Endothelial cell of umbilical vein (primary cell): ENCODE measurements at regions not wholly inside any gene's neighbourhood (a gene's known extent, or its start where the extent isn't known, plus 50 kb on each side); places are given as distances from the start of the nearest gene placed in this dataset.

ENCODE experiments used
- BruUV-seq: library from RNA; stranded (reverse); fragments of 400-500 nt; replicated peaks from 2 replicates; lab custom pipeline; 2021; lab: Mats Ljungman, UMichigan
- CTCF ChIA-PET: fragments of 300-600, 350-600 bp; sonication (Branson Sonifier 250); formaldehyde crosslinking; loops from one replicate; lab custom pipeline; 2021; ENCODE audit warnings: antibody characterized with exemption, inconsistent platforms; lab: Charles Lee
- POLR2A ChIA-PET: fragments of 300-600, 350-600 bp; sonication (Branson Sonifier 250); formaldehyde crosslinking; loops from one replicate; lab custom pipeline; 2021; ENCODE audit warnings: antibody characterized with exemption, inconsistent platforms; lab: Charles Lee
- DNase-seq: peaks from one replicate; pipeline ENCODE4 v3.0.0-alpha.2; 2011; ENCODE audit warnings: low read depth, low spot score
- FAIRE-seq: peaks from 2 replicates; lab custom pipeline; 2011; peaks lifted over from hg19 to GRCh38; lab: Jason Lieb, UNC
- H2AFZ ChIP-seq: 2 replicates; pipeline ENCODE4 v1.6.0; 2012; ENCODE audit warnings: low read depth, low read length, control low read depth, inconsistent platforms
- H3K27ac ChIP-seq: 2 replicates; pipeline ENCODE4 v1.5.1; 2011; ENCODE audit warnings: low read depth, mild to moderate bottlenecking, control low read depth, low read length, moderate library complexity; ENCODE audit not compliant: insufficient read depth
- H3K27me3 ChIP-seq, 2 experiments: 2 replicates each; pipeline versions ENCODE4 v1.6.0 to v1.6.1; 2011; ENCODE audit warnings: low read length in 2 of 2, mixed read lengths in 1 of 2; ENCODE audit not compliant: control insufficient read depth in 2 of 2, insufficient read depth in 2 of 2
- H3K36me3 ChIP-seq, 2 experiments: 2 replicates in 1 of 2; 3 replicates in 1 of 2; pipeline ENCODE4 v1.5.1; 2011; ENCODE audit warnings: low read length in 2 of 2, mild to moderate bottlenecking in 1 of 2, moderate library complexity in 1 of 2; ENCODE audit not compliant: control insufficient read depth in 2 of 2, insufficient read depth in 2 of 2; ENCODE audit errors: extremely low read depth in 1 of 2
- H3K4me1 ChIP-seq: 3 replicates; pipeline ENCODE4 v1.5.1; 2011; ENCODE audit warnings: mild to moderate bottlenecking, low read length; ENCODE audit not compliant: control insufficient read depth, insufficient read depth; ENCODE audit errors: extremely low read depth
- H3K4me2 ChIP-seq: 2 replicates; pipeline ENCODE4 v1.6.1; 2011; ENCODE audit warnings: low read length, control low read depth, mixed read lengths; ENCODE audit not compliant: insufficient read depth
- H3K4me3 ChIP-seq, 3 experiments: fragments of 200-600 bp in 1 of 3; sonication (generic), shearing (Covaris generic) in 1 of 3; replicated peaks in 1 of 3; 2 replicates each; pipeline ENCODE4 v1.5.1; 2011 to 2016; ENCODE audit warnings: control low read depth in 3 of 3, low read length in 3 of 3, mild to moderate bottlenecking in 2 of 3, inconsistent platforms in 1 of 3, low read depth in 1 of 3, moderate library complexity in 1 of 3; ENCODE audit not compliant: insufficient read depth in 1 of 3
- H3K79me2 ChIP-seq: 2 replicates; pipeline ENCODE4 v1.6.0; 2012; ENCODE audit warnings: low read length, inconsistent platforms; ENCODE audit not compliant: control insufficient read depth, insufficient read depth
- H3K9ac ChIP-seq: replicated peaks from 2 replicates; pipeline ENCODE3; 2011; ENCODE audit warnings: low read length, control low read depth; ENCODE audit not compliant: insufficient read depth; ENCODE audit errors: extremely low read depth
- H3K9me1 ChIP-seq: replicated peaks from 3 replicates; pipeline ENCODE4 v1.6.0; 2011; ENCODE audit warnings: mild to moderate bottlenecking, low read length; ENCODE audit not compliant: control insufficient read depth, insufficient read depth; ENCODE audit errors: extremely low read depth
- H3K9me3 ChIP-seq: replicated peaks from 2 replicates; pipeline ENCODE4 v1.5.1; 2012; ENCODE audit warnings: low read length, inconsistent platforms; ENCODE audit not compliant: control insufficient read depth, insufficient read depth
- H4K20me1 ChIP-seq: replicated peaks from 2 replicates; pipeline ENCODE3; 2011; ENCODE audit warnings: mild to moderate bottlenecking, low read length; ENCODE audit not compliant: control insufficient read depth, insufficient read depth; ENCODE audit errors: extremely low read depth
- EZH2 ChIP-seq: IDR thresholded peaks from 2 replicates; pipeline ENCODE4 v1.6.1; 2012; ENCODE audit warnings: borderline replicate concordance, low read depth, mild to moderate bottlenecking, moderate library complexity, low read length, inconsistent platforms; ENCODE audit not compliant: severe bottlenecking
- FOS ChIP-seq: IDR thresholded peaks from 2 replicates; pipeline ENCODE4 v1.6.1; 2011; ENCODE audit warnings: mild to moderate bottlenecking, low read length, moderate library complexity, borderline replicate concordance; ENCODE audit not compliant: insufficient read depth
- GATA2 ChIP-seq: IDR thresholded peaks from 2 replicates; pipeline ENCODE4 v1.7.0; 2011; ENCODE audit warnings: low read depth, mild to moderate bottlenecking, moderate library complexity, mixed read lengths, low read length; ENCODE audit not compliant: insufficient read length, insufficient read depth
- JUN ChIP-seq: IDR thresholded peaks from 2 replicates; pipeline ENCODE4 v1.6.1; 2011; ENCODE audit warnings: borderline replicate concordance, low read depth; ENCODE audit not compliant: insufficient read length, insufficient read depth
- MYC ChIP-seq: IDR thresholded peaks from one replicate; pipeline ENCODE4 v1.6.1; 2011; ENCODE audit warnings: mild to moderate bottlenecking, low read depth, low read length
- POLR2A ChIP-seq: IDR thresholded peaks from 2 replicates; pipeline ENCODE4 v1.6.1; 2012; ENCODE audit warnings: low read depth, mild to moderate bottlenecking, control low read depth, low read length
- POLR2AphosphoS5 ChIP-seq: IDR thresholded peaks from 2 replicates; pipeline ENCODE4 v1.6.1; 2012; ENCODE audit warnings: low read depth, mild to moderate bottlenecking, control low read depth, low read length, moderate library complexity; ENCODE audit not compliant: insufficient read depth
- dilution Hi-C: fragments of 300-500 bp; cut with MboI; formaldehyde crosslinking; loops from one replicate; pipeline ENCODE4 v1.15.0; 2019; ENCODE audit warnings: low sequenced_read_pairs; ENCODE audit not compliant: extremely low pct_ligation_motif_present
- intact Hi-C: fragments of 100-400 bp; cut with micrococcal nuclease; formaldehyde crosslinking; loops from one replicate; pipeline ENCODE4 v1.10.0; 2022
- TF ChIP-seq, protein P1 (sequence below): IDR thresholded peaks from 2 replicates; pipeline ENCODE4 v1.6.1; 2011; ENCODE audit not compliant: insufficient read depth, insufficient read length
- TF ChIP-seq, protein P2 (sequence below), 2 donors: IDR thresholded peaks; 1 replicate in 1 of 2; 2 replicates in 1 of 2; pipeline ENCODE4 v1.5.1; 2011; ENCODE audit warnings: low read length in 2 of 2, mild to moderate bottlenecking in 2 of 2, moderate library complexity in 2 of 2, control low read depth in 1 of 2, inconsistent platforms in 1 of 2, low read depth in 1 of 2; ENCODE audit not compliant: insufficient read depth in 1 of 2; ENCODE audit errors: extremely low read depth in 1 of 2

DNA sequence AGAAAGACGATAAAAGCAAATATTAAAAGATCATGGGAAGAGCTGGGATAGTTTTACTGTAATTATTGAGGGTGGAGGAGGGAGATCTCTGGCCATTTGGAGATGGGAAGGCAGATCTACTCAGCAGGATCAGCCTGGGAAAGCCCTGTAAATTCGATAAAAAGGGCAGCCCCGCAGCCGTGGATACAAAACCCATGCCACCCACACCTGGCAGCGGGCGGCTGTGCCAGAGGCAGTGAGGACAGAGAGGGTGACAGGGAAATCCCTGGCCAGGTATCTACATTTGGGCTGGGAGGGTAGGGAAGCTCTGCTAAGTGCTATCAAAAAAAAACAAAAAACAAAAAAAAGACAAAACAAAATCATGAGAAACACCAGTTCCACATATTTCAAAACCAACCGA is 379.2 kb upstream of the IRX1 start:
- no peaks in the 10 kb centered on the region for H3K9me1 ChIP-seq
- peaks cover 17% of the 10 kb centered on the region for H3K9me3 ChIP-seq
- FAIRE-seq (no peak), DNase-seq (no peak)
- H3K36me3 ChIP-seq, result no peaks in the 10 kb centered on the region
- no peaks in the 10 kb centered on the region for H4K20me1 ChIP-seq
- H3K4me1 ChIP-seq, result no peaks in the 10 kb centered on the region
- H3K27me3 ChIP-seq, result no peaks in the 10 kb centered on the region
- CTCF ChIA-PET, result interaction anchor here (0.8 kb wide), 1 partner anchor 9 kb away, joined by 3 read pairs; no protein-coding TSS in a partner anchor
- no peak overlapping the region for H3K9ac ChIP-seq
- TF ChIP-seq FOS, result no peak
- TF ChIP-seq, protein P1, sequence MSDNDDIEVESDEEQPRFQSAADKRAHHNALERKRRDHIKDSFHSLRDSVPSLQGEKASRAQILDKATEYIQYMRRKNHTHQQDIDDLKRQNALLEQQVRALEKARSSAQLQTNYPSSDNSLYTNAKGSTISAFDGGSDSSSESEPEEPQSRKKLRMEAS, result no peak
- TF ChIP-seq MYC, result no peak
- TF ChIP-seq, protein P2, sequence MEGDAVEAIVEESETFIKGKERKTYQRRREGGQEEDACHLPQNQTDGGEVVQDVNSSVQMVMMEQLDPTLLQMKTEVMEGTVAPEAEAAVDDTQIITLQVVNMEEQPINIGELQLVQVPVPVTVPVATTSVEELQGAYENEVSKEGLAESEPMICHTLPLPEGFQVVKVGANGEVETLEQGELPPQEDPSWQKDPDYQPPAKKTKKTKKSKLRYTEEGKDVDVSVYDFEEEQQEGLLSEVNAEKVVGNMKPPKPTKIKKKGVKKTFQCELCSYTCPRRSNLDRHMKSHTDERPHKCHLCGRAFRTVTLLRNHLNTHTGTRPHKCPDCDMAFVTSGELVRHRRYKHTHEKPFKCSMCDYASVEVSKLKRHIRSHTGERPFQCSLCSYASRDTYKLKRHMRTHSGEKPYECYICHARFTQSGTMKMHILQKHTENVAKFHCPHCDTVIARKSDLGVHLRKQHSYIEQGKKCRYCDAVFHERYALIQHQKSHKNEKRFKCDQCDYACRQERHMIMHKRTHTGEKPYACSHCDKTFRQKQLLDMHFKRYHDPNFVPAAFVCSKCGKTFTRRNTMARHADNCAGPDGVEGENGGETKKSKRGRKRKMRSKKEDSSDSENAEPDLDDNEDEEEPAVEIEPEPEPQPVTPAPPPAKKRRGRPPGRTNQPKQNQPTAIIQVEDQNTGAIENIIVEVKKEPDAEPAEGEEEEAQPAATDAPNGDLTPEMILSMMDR (IDR thresholded peaks at IDR 0.05; ENCODE audit: extremely low read depth in 1 of 2, insufficient read depth in 1 of 2, low read depth in 1 of 2, low read length in 2 of 2), result no peak
- TF ChIP-seq EZH2, result no peak
- no peak for TF ChIP-seq GATA2
- TF ChIP-seq POLR2A, result no peak
- no peak for TF ChIP-seq POLR2AphosphoS5
- no peak for TF ChIP-seq JUN
- POLR2A ChIA-PET, result no interaction called here
- no peak overlapping the region for H3K4me2 ChIP-seq
- no TSS peak for BruUV-seq
- no peak overlapping the region for H2AFZ ChIP-seq
- H3K27ac ChIP-seq, result no peak overlapping the region
- H3K79me2 ChIP-seq, result no peaks in the 10 kb centered on the region
- dilution Hi-C loops (no loop called here), intact Hi-C loops (no loop called here)
- no peak overlapping the region for H3K4me3 ChIP-seq
